ENCODE measurements at regions not wholly inside any gene's neighbourhood (a gene's known extent, or its start where the extent isn't known, plus 50 kb on each side); places are given as distances from the start of the nearest gene placed in this dataset.

- TF ChIP-seq POLR2A (IDR thresholded peaks at IDR 0.05): no peak
- TF ChIP-seq, protein P1, sequence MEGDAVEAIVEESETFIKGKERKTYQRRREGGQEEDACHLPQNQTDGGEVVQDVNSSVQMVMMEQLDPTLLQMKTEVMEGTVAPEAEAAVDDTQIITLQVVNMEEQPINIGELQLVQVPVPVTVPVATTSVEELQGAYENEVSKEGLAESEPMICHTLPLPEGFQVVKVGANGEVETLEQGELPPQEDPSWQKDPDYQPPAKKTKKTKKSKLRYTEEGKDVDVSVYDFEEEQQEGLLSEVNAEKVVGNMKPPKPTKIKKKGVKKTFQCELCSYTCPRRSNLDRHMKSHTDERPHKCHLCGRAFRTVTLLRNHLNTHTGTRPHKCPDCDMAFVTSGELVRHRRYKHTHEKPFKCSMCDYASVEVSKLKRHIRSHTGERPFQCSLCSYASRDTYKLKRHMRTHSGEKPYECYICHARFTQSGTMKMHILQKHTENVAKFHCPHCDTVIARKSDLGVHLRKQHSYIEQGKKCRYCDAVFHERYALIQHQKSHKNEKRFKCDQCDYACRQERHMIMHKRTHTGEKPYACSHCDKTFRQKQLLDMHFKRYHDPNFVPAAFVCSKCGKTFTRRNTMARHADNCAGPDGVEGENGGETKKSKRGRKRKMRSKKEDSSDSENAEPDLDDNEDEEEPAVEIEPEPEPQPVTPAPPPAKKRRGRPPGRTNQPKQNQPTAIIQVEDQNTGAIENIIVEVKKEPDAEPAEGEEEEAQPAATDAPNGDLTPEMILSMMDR (IDR thresholded peaks at IDR 0.05): no peak
- DNase-seq: no peak
- Histone ChIP-seq H3K9me3 (no peaks in the 10 kb centered on the region), H3K27ac (no peak overlapping the region), H3K4me3 (no peak overlapping the region), H3K27me3 (no peaks in the 10 kb centered on the region), H3K4me1 (no peaks in the 10 kb centered on the region), H3K36me3 (replicated peaks in 1 of 2; ENCODE audit: insufficient read depth in 1 of 2, low read depth in 2 of 2) (no peaks in the 10 kb centered on the region)
- 83 to 84% methylated on average over 5 of the region's 5 CpGs for WGBS, 2 donors
- intact Hi-C loops (cut with DNase I): no loop called here
- no peak for ATAC-seq
These were observed 175.2 kb downstream of the ZNF330 start for GRCh38 chr4:141395919-141396318.

GRCh38 chr4:141402712-141403111, 182.0 kb downstream of the ZNF330 start:
- intact Hi-C loops (cut with DNase I): no loop called here
- DNase-seq (no peak), ATAC-seq (no peak)
- TF ChIP-seq, protein P1 (IDR thresholded peaks at IDR 0.05): no peak
- TF ChIP-seq POLR2A (IDR thresholded peaks at IDR 0.05): no peak
- no peak overlapping the region for H3K27ac ChIP-seq
- H3K9me3 ChIP-seq: no peaks in the 10 kb centered on the region
- H3K4me1 ChIP-seq: no peaks in the 10 kb centered on the region
- 67 to 71% methylated on average over 5 of the region's 5 CpGs for WGBS, 2 donors
- H3K4me3 ChIP-seq: no peak overlapping the region
- H3K36me3 ChIP-seq (replicated peaks in 1 of 2; ENCODE audit: insufficient read depth in 1 of 2, low read depth in 2 of 2): no peaks in the 10 kb centered on the region
- no peaks in the 10 kb centered on the region for H3K27me3 ChIP-seq

DNA sequence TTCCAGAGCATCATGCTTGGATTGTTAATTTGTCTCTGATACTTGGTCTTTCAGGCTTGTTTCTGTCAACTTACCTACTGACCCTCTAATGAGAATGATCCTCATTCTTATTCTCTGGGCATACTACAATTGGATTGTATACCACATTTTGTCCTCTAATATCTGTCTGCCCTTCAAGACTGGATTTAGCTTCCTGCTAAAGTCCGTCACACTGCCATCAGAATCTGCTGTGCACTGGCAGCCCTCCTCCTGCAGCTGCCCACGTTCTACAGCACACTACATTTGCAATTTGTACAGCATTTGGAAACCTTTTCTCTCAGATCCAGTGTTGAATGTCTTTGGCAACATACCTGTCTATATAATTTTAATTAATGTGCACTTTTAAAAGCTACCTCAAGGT, 183.1 kb downstream of the ZNF330 start:
- Histone ChIP-seq H3K4me1 (no peaks in the 10 kb centered on the region), H3K27ac (no peak overlapping the region), H3K4me3 (no peak overlapping the region), H3K9me3 (no peaks in the 10 kb centered on the region), H3K27me3 (no peaks in the 10 kb centered on the region), H3K36me3 (replicated peaks in 1 of 2; ENCODE audit: insufficient read depth in 1 of 2, low read depth in 2 of 2) (no peaks in the 10 kb centered on the region)
- no peak for TF ChIP-seq POLR2A (IDR thresholded peaks at IDR 0.05)
- TF ChIP-seq, protein P1 (IDR thresholded peaks at IDR 0.05): no peak
- no peak for ATAC-seq
- DNase-seq: no peak
- intact Hi-C loops (cut with DNase I): no loop called here
- WGBS, 2 donors: 78% methylated on average over 2 of the region's 2 CpGs

DNA sequence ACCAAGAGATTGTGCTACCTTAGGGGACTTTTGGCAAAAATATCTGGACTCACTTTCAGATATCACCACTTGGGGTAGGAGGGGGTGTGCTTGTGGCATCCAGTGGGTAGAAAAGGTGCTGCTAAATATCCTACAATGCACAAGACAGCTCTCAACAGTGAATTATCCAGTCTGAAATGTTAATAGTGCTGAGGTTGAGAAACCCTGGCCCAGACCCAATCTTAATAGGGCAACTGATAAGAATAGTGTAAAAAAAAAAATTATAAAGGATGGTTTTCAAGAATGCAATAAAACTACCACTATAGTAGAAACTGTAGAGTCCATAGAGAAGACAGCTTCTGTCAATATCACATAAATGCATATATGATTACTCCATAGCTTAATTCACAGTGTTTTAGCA, 185.5 kb downstream of the ZNF330 start:
- Histone ChIP-seq H3K27ac (no peak overlapping the region), H3K27me3 (no peaks in the 10 kb centered on the region), H3K36me3 (replicated peaks in 1 of 2; ENCODE audit: insufficient read depth in 1 of 2, low read depth in 2 of 2) (no peaks in the 10 kb centered on the region), H3K4me1 (no peaks in the 10 kb centered on the region), H3K9me3 (no peaks in the 10 kb centered on the region), H3K4me3 (no peak overlapping the region)
- ATAC-seq: no peak
- TF ChIP-seq, protein P1 (IDR thresholded peaks at IDR 0.05): no peak
- no peak for TF ChIP-seq POLR2A (IDR thresholded peaks at IDR 0.05)
- intact Hi-C loops (cut with DNase I): no loop called here
- DNase-seq: no peak

DNA sequence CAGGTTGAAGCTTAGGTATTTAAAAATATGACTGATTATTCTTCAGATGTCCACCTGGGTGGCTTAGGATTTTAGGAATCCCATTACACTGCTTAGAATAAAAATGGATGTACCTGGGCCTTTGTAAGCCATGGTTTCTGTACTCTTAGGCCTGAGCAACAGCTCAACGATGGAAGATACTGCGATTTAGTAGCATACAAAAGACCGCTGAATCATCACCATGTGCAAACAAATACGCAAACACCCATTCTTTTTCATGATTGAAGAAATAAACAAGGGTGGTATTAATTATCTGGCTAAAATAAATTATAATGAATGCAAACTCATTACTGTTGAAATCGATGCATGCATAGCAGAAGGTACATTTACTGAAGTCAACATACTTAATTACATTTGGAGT, 188.9 kb downstream of the ZNF330 start:
- TF ChIP-seq, protein P1 (IDR thresholded peaks at IDR 0.05): no peak
- TF ChIP-seq POLR2A (IDR thresholded peaks at IDR 0.05): no peak
- H3K36me3 ChIP-seq (replicated peaks in 1 of 2; ENCODE audit: insufficient read depth in 1 of 2, low read depth in 2 of 2): no peaks in the 10 kb centered on the region
- no peaks in the 10 kb centered on the region for H3K9me3 ChIP-seq
- H3K27me3 ChIP-seq: no peaks in the 10 kb centered on the region
- WGBS, 2 donors: 94 to 96% methylated on average over 5 of the region's 5 CpGs
- no peaks in the 10 kb centered on the region for H3K4me1 ChIP-seq
- intact Hi-C loops (cut with DNase I): no loop called here
- H3K27ac ChIP-seq: no peak overlapping the region
- no peak overlapping the region for H3K4me3 ChIP-seq
- no peak for DNase-seq
- no peak for ATAC-seq

Measured in body of pancreas (tissue), 4 donors.